Putamen (tissue), 1 donor: ENCODE measurements at regions not wholly inside any gene's neighbourhood (a gene's known extent, or its start where the extent isn't known, plus 50 kb on each side); places are given as distances from the start of the nearest gene placed in this dataset.
"Not testable (repeated sequence)": the region's sequence is repeated elsewhere in the genome, so short reads cannot be mapped to it uniquely, and the experiment has no call there.

Experiments
- DNase-seq: peaks from one replicate; pipeline ENCODE4 v3.0.0-alpha.2; 2016; ENCODE audit warnings: low spot score

DNA sequence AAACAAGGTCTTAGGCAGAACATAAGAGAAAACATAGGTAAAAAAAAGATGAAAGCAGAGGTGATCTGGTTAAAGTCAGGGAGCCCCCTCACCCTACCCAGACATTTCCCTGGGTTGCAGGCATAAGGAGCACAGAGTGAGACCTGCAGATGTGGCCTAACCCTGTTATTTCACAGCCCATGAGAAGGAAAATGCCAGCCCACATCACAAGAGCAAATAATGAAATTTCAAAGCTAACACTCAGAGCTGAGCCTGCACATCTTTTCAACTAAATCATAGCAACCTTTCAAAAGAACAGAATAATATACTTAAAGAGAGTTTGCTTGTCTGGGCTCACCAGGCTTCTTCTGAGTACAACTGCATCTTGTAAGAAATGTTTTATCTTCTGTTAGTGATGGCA is 295.4 kb downstream of the RPAP3 start:
- DNase-seq = no peak

DNA sequence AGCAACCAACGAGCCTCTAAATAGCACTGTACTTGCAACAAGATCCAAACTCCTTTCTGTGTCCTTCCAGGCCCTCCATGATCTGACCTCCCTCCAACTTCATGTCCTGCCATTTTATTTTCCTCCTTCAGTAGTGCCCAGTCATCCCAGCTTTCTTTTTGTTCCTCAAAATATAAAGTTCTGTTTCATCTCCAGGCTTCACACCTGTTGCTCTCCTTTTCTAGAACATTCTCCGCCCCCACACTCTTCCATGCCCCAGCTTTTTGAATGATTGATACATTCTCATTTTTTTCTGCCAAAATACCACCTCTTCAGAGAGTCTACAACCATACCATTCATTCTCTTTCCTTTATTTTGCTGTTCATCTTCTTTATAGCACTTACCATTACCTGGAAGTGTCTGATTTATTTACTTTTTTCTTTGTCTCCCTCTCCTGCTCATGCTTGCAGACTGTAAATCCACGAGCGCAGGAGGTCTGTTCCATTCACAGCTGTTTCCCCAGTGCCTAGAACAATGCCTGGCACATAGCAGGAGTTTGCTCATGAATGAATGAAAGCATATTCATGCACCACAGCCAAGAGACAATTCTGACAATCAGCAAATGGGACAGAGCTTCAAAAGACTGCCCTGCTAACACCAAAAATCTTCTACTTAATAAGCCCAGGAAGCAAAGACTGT is 296.4 kb downstream of the RPAP3 start:
- no peak for DNase-seq

GRCh38 chr12:47408171-47408871 is 297.5 kb downstream of the RPAP3 start:
- no peak for DNase-seq

GRCh38 chr12:47407463-47408129 is 298.2 kb downstream of the RPAP3 start:
- DNase-seq = peak; percentile 45

DNA sequence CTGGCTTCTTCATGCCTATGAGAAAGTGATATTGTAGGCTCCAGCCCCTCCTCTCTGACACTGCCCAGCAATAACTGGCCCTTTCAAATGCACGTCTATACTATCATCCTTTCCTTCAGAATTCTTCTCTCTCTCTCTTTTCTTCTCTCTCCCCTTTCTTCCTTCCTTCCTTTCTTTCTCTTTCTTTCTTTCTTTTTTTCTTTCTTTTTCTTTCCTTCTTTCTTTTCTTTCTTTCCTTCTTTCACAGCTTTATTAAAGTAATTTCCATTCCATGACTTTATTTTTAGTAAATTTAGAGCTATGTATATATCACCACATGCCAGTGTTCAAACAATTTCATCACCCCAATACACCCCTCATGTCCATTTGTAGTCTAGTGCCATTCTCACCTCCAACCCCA is 302.1 kb downstream of the RPAP3 start:
- no peak for DNase-seq

DNA sequence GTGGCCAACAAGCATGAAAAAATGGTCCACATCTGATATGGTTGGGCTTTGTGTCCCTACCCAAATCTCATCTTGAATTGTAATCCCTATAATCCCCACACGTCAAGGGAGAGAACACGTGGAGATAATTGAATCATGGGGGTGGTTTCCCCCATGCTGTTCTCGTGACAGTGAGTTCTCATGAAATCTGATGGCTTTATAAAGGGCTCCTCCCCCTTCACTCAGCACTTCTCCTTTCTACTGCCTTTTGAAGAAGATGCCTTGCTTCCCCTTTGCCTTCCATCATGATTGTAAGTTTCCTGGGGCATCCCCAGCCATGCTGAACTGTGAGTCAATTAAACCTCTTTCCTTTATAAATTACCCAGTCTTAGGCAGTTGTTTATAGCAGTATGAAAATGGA is 304.6 kb downstream of the RPAP3 start:
- DNase-seq = not testable (repeated sequence)

GRCh38 chr12:47400266-47400665 is 305.6 kb downstream of the RPAP3 start:
- no peak for DNase-seq

- DNase-seq = no peak
Observed at GRCh38 chr12:47397664-47398281, 308.1 kb downstream of the RPAP3 start.

DNA sequence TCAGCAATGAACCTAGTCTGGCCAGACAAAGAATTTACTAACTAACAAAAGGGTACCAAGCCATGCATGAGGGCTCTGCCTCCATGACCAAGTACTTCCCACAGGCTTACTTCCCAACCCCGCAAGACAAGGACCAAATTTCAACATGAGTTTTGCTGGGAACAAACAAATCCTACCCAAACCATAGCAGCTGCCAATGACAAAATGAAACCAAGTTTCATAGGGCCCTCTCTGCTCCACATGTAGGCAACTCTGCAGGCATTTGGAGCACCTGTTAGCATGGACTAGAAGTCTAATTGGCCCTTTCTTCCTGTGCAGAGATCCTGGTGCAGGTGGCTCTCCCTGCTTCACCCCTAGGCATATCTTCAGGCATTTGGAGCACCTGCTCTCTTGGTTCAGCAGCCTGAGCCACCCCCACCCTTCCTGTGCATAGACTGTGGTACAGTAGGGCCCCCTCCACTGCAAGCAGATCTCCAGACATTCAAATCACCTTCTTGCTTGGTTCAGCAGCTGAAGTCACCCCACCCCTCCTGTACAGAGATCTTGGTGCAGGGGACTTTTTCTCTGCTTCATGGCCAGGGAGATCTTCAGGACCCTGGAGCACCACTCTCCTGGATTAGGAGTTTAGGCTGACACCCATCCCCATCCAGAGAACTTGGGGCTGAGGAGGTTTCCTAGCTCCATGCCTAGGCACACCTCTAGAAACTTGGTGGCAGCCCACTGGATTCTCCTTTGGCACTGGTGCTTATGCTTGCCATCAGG is 308.7 kb downstream of the RPAP3 start:
- no peak for DNase-seq

GRCh38 chr12:47394070-47394469 is 311.8 kb downstream of the RPAP3 start:
- no peak for DNase-seq

DNA sequence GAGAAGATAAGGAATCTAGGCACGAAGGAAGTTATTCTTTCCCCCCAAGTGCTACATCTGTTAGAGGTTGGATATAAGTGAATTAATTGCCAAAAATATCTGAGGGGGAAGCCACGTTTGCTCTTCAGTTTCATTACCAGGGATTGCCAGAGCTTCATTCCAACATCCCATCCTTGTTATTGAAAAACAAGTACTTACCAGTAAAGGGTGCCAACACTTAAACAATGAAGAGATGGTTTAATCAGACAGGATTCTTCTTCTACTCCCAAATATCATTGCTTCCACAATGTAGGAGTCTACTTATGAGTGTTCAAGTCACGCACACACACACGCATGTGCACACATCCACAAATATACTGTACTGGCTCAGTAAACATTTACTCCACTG is 312.4 kb downstream of the RPAP3 start:
- DNase-seq = no peak

DNA sequence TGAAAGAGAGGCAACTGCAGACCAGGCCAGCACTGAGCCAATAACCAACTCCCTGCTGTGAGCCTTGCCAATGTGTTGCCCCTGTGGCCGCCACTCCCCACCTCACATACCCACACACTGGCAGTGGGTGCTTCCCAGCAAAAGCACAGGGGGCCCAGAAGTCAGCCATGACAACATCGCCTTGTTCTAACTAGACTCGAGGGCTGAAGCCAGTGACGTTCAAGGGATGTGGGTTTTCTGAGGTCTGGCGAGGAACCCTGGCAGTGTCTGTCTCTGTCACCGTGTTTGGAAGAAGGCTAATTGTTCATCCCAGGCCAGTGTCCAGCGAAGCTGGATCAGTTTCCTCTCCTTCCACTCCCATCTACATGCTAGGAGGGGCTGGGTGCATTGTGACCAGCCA is 311.8 kb upstream of the AMIGO2 start:
- DNase-seq = no peak

GRCh38 chr12:47388712-47389111 is 309.0 kb upstream of the AMIGO2 start:
- no peak for DNase-seq

DNA sequence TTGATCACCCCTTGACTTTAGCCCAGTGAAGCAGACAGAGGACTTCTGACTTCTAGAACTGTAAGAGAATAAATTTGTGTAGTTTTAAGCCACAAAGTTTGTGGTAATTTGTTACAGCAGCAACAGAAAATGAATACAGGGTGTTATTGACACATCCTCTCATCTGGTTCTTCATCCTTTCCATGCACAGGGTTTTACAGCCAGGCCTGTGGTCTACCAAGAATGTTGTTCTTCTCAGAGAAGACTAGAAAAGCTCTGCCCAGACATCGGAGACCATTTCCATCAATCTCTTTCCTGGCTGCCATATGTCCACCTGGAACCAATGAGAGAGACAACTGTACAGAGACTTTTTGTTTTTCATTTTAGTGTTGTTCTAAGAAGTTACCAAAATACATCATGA is 308.2 kb upstream of the AMIGO2 start:
- no peak for DNase-seq

DNA sequence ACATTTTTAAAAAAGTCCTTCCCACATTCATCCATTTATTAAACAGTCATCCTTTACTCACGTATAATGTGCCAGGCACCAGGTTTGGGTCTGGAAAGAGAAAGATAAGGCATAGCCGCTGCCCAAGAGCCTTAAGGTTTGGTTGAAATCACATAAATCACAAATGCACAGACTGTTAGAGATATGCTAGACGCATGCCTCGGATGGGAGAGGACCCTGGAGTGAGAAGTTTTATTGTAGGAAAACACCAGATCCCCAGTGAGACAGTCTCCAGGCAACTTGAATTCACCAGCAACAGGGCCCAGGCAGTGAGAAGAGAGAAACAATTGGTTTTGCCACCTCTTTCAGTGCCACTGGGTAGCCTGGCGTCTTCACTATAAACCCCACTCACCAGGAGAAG is 305.9 kb upstream of the AMIGO2 start:
- DNase-seq = no peak

DNA sequence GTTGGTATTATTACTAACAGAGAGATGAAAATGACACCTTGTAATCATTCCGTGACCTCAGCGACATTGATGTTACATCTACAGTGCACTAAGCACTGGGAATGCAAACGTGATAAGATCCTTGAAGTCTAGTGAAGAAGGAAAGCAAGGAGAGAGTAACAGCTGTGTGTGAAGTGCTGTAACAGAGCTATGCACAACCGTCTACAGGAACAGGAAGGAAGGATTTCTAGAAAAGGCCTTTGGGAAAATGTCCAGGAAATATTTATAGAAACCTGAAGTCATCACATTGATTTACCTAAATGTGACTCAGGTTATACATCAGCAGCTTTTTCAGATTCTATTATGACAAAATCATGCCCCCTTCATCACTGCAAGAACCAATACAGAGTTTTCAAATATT is 304.2 kb upstream of the AMIGO2 start:
- DNase-seq = no peak

DNA sequence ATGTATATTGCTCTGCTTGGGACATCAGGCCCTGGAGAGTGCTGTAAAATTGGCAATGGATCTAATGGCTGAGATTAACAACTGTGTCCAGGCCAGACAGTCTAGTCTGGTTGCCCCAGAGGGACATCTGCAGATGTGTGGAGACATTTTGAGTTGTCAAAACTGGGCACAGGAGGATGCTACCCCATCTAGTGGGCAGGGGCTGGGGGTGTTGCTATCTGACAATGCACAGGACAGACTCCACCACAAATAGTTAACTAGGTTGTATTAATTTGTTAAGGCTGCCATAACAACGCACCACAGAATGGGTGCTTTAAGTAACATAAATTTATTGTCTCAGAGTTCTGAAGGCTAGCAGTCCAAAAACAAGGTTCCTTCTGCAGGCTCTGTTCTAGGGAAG is 302.5 kb upstream of the AMIGO2 start:
- DNase-seq = no peak

GRCh38 chr12:47378907-47379306 is 299.1 kb upstream of the AMIGO2 start:
- DNase-seq = no peak

DNA sequence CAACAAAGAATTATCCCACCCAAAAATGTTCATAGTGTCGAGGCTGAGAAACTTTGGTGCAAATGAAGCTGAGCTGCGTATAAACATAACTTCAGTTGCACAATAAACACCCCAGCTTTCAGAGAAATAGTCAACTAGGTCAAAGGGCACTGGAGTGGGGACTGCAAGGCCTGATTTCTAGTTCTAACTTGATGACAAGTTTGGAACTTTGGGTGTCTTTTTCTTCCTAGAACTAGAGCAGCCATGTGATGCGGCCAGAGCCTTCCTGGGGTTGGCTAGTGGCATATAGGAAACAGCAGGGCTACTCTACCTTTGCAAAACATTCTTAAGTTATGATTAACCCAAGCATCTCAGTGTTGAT is 298.4 kb upstream of the AMIGO2 start:
- DNase-seq = no peak

- peak; percentile 19 for DNase-seq
Observed at GRCh38 chr12:47377414-47378221, 297.9 kb upstream of the AMIGO2 start.

GRCh38 chr12:47376927-47377326 is 297.2 kb upstream of the AMIGO2 start:
- no peak for DNase-seq
